SK-N-SH (cell line): ENCODE measurements at regions not wholly inside any gene's neighbourhood (a gene's known extent, or its start where the extent isn't known, plus 50 kb on each side); places are given as distances from the start of the nearest gene placed in this dataset.

Source experiments
- CTCF ChIA-PET: fragments of 300-600, 350-600 bp; formaldehyde crosslinking; extraction: SDS; loops from one replicate; lab custom pipeline; 2021; lab: Yijun Ruan, JAX
- POLR2A ChIA-PET: fragments of 350-600 bp; sonication (Branson Sonifier 250); formaldehyde crosslinking; extraction: SDS; loops from one replicate; lab custom pipeline; 2020; ENCODE audit warnings: antibody characterized with exemption, inconsistent platforms; lab: Yijun Ruan, JAX
- DNase-seq: peaks from one replicate; pipeline ENCODE4 v3.0.0; 2012
- H2AFZ ChIP-seq: fragments of 200-600 bp; sonication (generic); 2 replicates; pipeline ENCODE4 v1.8.1; 2016; ENCODE audit warnings: antibody characterized with exemption, mild to moderate bottlenecking, low read depth
- H3F3A ChIP-seq: fragments of 200-600 bp; sonication (generic); replicated peaks from 2 replicates; pipeline ENCODE3; 2016; ENCODE audit warnings: antibody characterized with exemption, mild to moderate bottlenecking; ENCODE audit not compliant: insufficient read depth
- H3K27ac ChIP-seq, 2 experiments: fragments of 200-500 bp in 1 of 2; fragments of 200-600 bp in 1 of 2; sonication (Bioruptor generic) in 1 of 2; sonication (generic), shearing (Covaris generic) in 1 of 2; 2 replicates each; pipeline versions ENCODE4 v1.5.1 to v1.6.1; 2014 to 2016; ENCODE audit warnings: low read depth in 2 of 2, inconsistent platforms in 1 of 2, low read length in 1 of 2, mild to moderate bottlenecking in 1 of 2, mixed read lengths in 1 of 2
- H3K27me3 ChIP-seq: fragments of 200-600 bp; sonication (generic), shearing (Covaris generic); 2 replicates; pipeline ENCODE4 v1.6.1; 2016; ENCODE audit warnings: mixed run types; ENCODE audit not compliant: insufficient read depth
- H3K36me3 ChIP-seq, 2 experiments: fragments of 200-500 bp in 1 of 2; fragments of 200-600 bp in 1 of 2; sonication (Bioruptor generic) in 1 of 2; sonication (generic) in 1 of 2; replicated peaks in 1 of 2; 2 replicates each; pipeline versions ENCODE3 to v1.5.1; 2014 to 2016; ENCODE audit warnings: low read length in 1 of 2, mild to moderate bottlenecking in 1 of 2; ENCODE audit not compliant: insufficient read depth in 2 of 2, control insufficient read depth in 1 of 2
- H3K4me1 ChIP-seq, 2 experiments: fragments of 200-500 bp in 1 of 2; fragments of 200-600 bp in 1 of 2; sonication (Bioruptor generic) in 1 of 2; sonication (generic), shearing (Covaris generic) in 1 of 2; 2 replicates each; pipeline versions ENCODE4 v1.5.1 to v1.6.1; 2014 to 2016; ENCODE audit warnings: low read depth in 1 of 2, low read length in 1 of 2, mixed run types in 1 of 2; ENCODE audit not compliant: insufficient read depth in 2 of 2, control insufficient read depth in 1 of 2
- H3K4me2 ChIP-seq: fragments of 200-600 bp; sonication (generic), shearing (Covaris generic); 2 replicates; pipeline ENCODE4 v1.6.1; 2017; ENCODE audit warnings: mixed run types
- H3K4me3 ChIP-seq, 2 experiments: fragments of 200-500 bp in 1 of 2; fragments of 200-600 bp in 1 of 2; sonication (Bioruptor generic) in 1 of 2; sonication (generic), shearing (Covaris generic) in 1 of 2; 2 replicates each; pipeline versions ENCODE4 v1.5.1 to v1.8.1; 2014 to 2016; ENCODE audit warnings: low read depth in 2 of 2, inconsistent platforms in 1 of 2, low read length in 1 of 2, mild to moderate bottlenecking in 1 of 2, mixed read lengths in 1 of 2, moderate library complexity in 1 of 2
- H3K79me2 ChIP-seq: fragments of 200-600 bp; sonication (generic); 2 replicates; pipeline ENCODE4 v1.8.1; 2017; ENCODE audit warnings: mild to moderate bottlenecking; ENCODE audit not compliant: insufficient read depth
- H3K9ac ChIP-seq: fragments of 200-600 bp; sonication (generic); 2 replicates; pipeline ENCODE4 v1.6.1; 2017; ENCODE audit warnings: mixed run types
- H3K9me2 ChIP-seq: fragments of 200-600 bp; sonication (generic); 2 replicates; pipeline ENCODE4 v1.6.1; 2017; ENCODE audit warnings: mixed run types
- H3K9me3 ChIP-seq: fragments of 200-600 bp; sonication (generic); 2 replicates; pipeline ENCODE4 v1.6.1; 2017; ENCODE audit warnings: mixed run types, mild to moderate bottlenecking, moderate library complexity
- H4K20me1 ChIP-seq: fragments of 200-600 bp; sonication (generic); 2 replicates; pipeline ENCODE4 v1.6.1; 2017; ENCODE audit warnings: mild to moderate bottlenecking, mixed run types; ENCODE audit not compliant: insufficient read depth
- FOSL2 ChIP-seq: IDR thresholded peaks from 2 replicates; pipeline ENCODE4 v1.4.0; 2012; ENCODE audit warnings: low read depth, mild to moderate bottlenecking, moderate library complexity, borderline replicate concordance
- FOXM1 ChIP-seq: IDR thresholded peaks from 2 replicates; pipeline ENCODE4 v1.4.0; 2012; ENCODE audit warnings: low read depth, mild to moderate bottlenecking
- GATA2 ChIP-seq: sonication (generic); formaldehyde crosslinking; IDR thresholded peaks from 2 replicates; pipeline ENCODE4 v1.5.0; 2020; ENCODE audit warnings: mild to moderate bottlenecking, missing genetic modification reagents
- JUND ChIP-seq: IDR thresholded peaks from 2 replicates; pipeline ENCODE4 v1.4.0; 2012
- MEF2A ChIP-seq: IDR thresholded peaks from 2 replicates; pipeline ENCODE4 v1.4.0; 2012; ENCODE audit warnings: low read depth, borderline replicate concordance
- NRF1 ChIP-seq: IDR thresholded peaks from 2 replicates; pipeline ENCODE4 v1.6.1; 2012; ENCODE audit warnings: low read depth, mild to moderate bottlenecking, low read length
- REST ChIP-seq: IDR thresholded peaks from 2 replicates; pipeline ENCODE4 v1.6.1; 2012; ENCODE audit warnings: mild to moderate bottlenecking, low read depth, low read length, moderate library complexity
- RFX5 ChIP-seq: IDR thresholded peaks from 2 replicates; pipeline ENCODE4 v1.6.1; 2012; ENCODE audit warnings: mild to moderate bottlenecking, improper control_type of control experiment, low read length
- SIN3A ChIP-seq: IDR thresholded peaks from 2 replicates; pipeline ENCODE4 v1.6.1; 2012; ENCODE audit warnings: low read depth, mild to moderate bottlenecking, low read length, moderate library complexity, borderline replicate concordance
- TAF1 ChIP-seq: IDR thresholded peaks from 2 replicates; pipeline ENCODE4 v1.6.1; 2012; ENCODE audit warnings: low read depth, mild to moderate bottlenecking, low read length, moderate library complexity, borderline replicate concordance
- TEAD4 ChIP-seq: IDR thresholded peaks from 2 replicates; pipeline ENCODE4 v1.4.0; 2012; ENCODE audit warnings: mild to moderate bottlenecking, borderline replicate concordance; ENCODE audit not compliant: insufficient read depth
- USF1 ChIP-seq: IDR thresholded peaks from 2 replicates; pipeline ENCODE4 v1.4.0; 2012; ENCODE audit warnings: low read depth, borderline replicate concordance
- YY1 ChIP-seq: IDR thresholded peaks from 2 replicates; pipeline ENCODE4 v1.4.0; 2012; ENCODE audit warnings: low read depth, mild to moderate bottlenecking
- WGBS: methylation state at CpG from one replicate; pipeline ENCODE4 v1.1.6; 2017; ENCODE audit warnings: low lambda C conversion rate; 5-methylcytosine and 5-hydroxymethylcytosine counted together

DNA sequence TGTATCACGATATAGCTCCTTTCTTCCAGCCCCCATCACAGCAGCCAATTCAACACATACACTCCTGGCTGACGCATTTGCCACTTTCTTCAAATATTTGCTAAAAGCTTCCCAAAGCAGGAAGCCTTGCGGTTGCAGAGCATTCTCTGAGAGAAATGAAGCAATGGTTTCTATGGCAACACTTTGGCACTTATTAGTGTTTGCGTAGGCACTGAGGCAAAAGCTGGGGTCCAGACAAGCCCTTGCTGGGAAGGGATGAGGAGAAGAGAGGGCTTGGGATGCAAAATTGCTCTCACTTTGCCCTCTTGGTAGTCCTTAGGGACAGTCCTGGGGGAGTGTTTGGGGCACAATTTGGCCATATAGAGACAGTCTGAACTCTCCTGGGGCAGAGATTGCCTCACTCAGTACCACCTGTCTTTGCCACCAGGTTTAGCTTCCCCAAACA is 55.0 kb upstream of the PAK3 start:
- H3K9me3 ChIP-seq, result no peaks in the 10 kb centered on the region
- H3K4me2 ChIP-seq, result no peak overlapping the region
- DNase-seq, result no peak
- POLR2A ChIA-PET, result no interaction called here
- no peaks in the 10 kb centered on the region for H3F3A ChIP-seq
- WGBS, result 45% methylated on average over 4 of the region's 4 CpGs
- H3K36me3 ChIP-seq, result no peaks in the 10 kb centered on the region
- H4K20me1 ChIP-seq, result no peaks in the 10 kb centered on the region
- peaks cover 6% of the 10 kb centered on the region; the same call in 1 of the 2 replicates for H3K27me3 ChIP-seq
- TF ChIP-seq NRF1 (no peak), SIN3A (no peak), TEAD4 (no peak), MEF2A (no peak), FOSL2 (no peak), RFX5 (no peak), USF1 (no peak), JUND (no peak), REST (no peak), TAF1 (no peak), FOXM1 (no peak)
- CTCF ChIA-PET, result interaction anchor here (1.4 kb wide), 1 partner anchor 56 kb away, joined by 3 read pairs; no protein-coding TSS in a partner anchor
- H3K4me3 ChIP-seq, result no peak overlapping the region
- no peak overlapping the region for H2AFZ ChIP-seq
- no peaks in the 10 kb centered on the region for H3K9me2 ChIP-seq
- H3K79me2 ChIP-seq, result no peaks in the 10 kb centered on the region
- no peak overlapping the region for H3K27ac ChIP-seq
- no peak overlapping the region for H3K9ac ChIP-seq
- no peaks in the 10 kb centered on the region for H3K4me1 ChIP-seq

DNA sequence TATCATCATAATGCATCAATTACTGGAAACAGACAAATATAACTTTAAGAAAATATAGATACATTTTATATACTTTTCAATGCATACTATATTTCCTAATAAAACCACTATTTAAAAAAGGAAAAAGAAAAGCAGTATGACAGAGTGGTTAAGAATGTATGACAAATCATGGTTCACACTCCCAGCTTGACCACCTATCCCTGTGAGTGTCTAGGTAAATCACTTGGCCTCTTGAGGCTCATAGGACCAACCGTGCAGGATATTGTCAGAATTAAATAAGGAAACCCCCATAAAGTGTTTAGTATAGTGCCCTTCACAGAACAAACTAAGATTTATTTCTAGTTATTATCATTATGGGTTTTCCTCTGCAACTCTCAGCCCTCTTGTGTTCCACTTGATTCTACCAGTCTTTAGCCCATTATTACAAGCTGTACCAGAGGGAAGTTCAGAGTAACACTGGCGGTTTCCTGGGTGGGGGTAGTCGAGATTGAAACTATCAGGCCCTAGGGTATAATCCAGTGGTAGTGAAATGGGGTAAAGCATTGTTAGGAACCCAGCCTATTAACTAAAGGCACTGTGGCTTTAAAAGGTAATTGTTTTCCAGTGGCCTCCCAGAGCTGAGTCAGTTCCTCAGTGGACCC is 55.5 kb upstream of the PAK3 start:
- H3K4me2 ChIP-seq, result no peak overlapping the region
- H3K27ac ChIP-seq, result no peak overlapping the region
- no peaks in the 10 kb centered on the region for H3K79me2 ChIP-seq
- no peak overlapping the region for H2AFZ ChIP-seq
- ChIA-PET POLR2A (no interaction called here), CTCF (interaction anchor here (1.4 kb wide), 1 partner anchor 57 kb away, joined by 3 read pairs; no protein-coding TSS in a partner anchor)
- H3K36me3 ChIP-seq, result no peaks in the 10 kb centered on the region
- DNase-seq, result no peak
- no peak overlapping the region for H3K9ac ChIP-seq
- H4K20me1 ChIP-seq, result no peaks in the 10 kb centered on the region
- H3K4me1 ChIP-seq, result no peaks in the 10 kb centered on the region
- peaks cover 6% of the 10 kb centered on the region; the same call in 1 of the 2 replicates for H3K27me3 ChIP-seq
- no peaks in the 10 kb centered on the region for H3F3A ChIP-seq
- WGBS, result 17% methylated on average over 3 of the region's 3 CpGs
- H3K4me3 ChIP-seq, result no peak overlapping the region
- H3K9me3 ChIP-seq, result no peaks in the 10 kb centered on the region
- TF ChIP-seq YY1 (no peak), GATA2 (CRISPR knock-in tag) (no peak), TEAD4 (no peak)
- TF ChIP-seq, all 33 proteins: peak for 0
- H3K9me2 ChIP-seq, result no peaks in the 10 kb centered on the region
